Neuronal stem cell (in vitro differentiated cells): ENCODE measurements at regions not wholly inside any gene's neighbourhood (a gene's known extent, or its start where the extent isn't known, plus 50 kb on each side); places are given as distances from the start of the nearest gene placed in this dataset.

ENCODE experiments used
- DNase-seq: peaks from one replicate; pipeline ENCODE4 v3.0.0-alpha.2; 2013; ENCODE audit warnings: low spot score
- H2AFZ ChIP-seq: one replicate; pipeline ENCODE4 v1.6.1; 2013; ENCODE audit warnings: mild to moderate bottlenecking, low read length, inconsistent platforms
- H2AK5ac ChIP-seq: 2 replicates; pipeline ENCODE4 v1.6.1; 2013; ENCODE audit warnings: low read depth, mild to moderate bottlenecking, inconsistent platforms, low read length, moderate library complexity, mixed read lengths
- H2BK120ac ChIP-seq: 2 replicates; pipeline ENCODE4 v1.6.1; 2013; ENCODE audit warnings: low read depth, mild to moderate bottlenecking, inconsistent platforms, low read length, moderate library complexity, mixed read lengths
- H2BK12ac ChIP-seq: one replicate; pipeline ENCODE4 v1.6.1; 2013; ENCODE audit warnings: low read length, inconsistent platforms
- H2BK15ac ChIP-seq: 2 replicates; pipeline ENCODE4 v1.6.1; 2013; ENCODE audit warnings: mild to moderate bottlenecking, low read length, inconsistent platforms, mixed read lengths
- H2BK5ac ChIP-seq: one replicate; pipeline ENCODE4 v1.6.1; 2013; ENCODE audit warnings: inconsistent platforms, mild to moderate bottlenecking, low read length, moderate library complexity
- H3K14ac ChIP-seq: one replicate; pipeline ENCODE4 v1.6.1; 2013; ENCODE audit warnings: low read length, inconsistent platforms
- H3K18ac ChIP-seq: 2 replicates; pipeline ENCODE4 v1.6.1; 2013; ENCODE audit warnings: low read length, inconsistent platforms
- H3K23ac ChIP-seq: 2 replicates; pipeline ENCODE4 v1.6.1; 2013; ENCODE audit warnings: low read depth, mild to moderate bottlenecking, mixed read lengths, low read length, inconsistent platforms; ENCODE audit not compliant: poor library complexity
- H3K27ac ChIP-seq: replicated peaks from 3 replicates; pipeline ENCODE4 v1.5.1; 2013; ENCODE audit warnings: low read length, inconsistent platforms
- H3K27me3 ChIP-seq, 3 experiments: 2 replicates each; pipeline ENCODE4 v1.6.1; 2013; ENCODE audit warnings: low read length in 3 of 3, mild to moderate bottlenecking in 2 of 3, inconsistent platforms in 1 of 3, low read depth in 1 of 3, mixed read lengths in 1 of 3, moderate library complexity in 1 of 3; ENCODE audit not compliant: control insufficient read depth in 3 of 3, insufficient read depth in 3 of 3
- H3K36me3 ChIP-seq, 2 donors: replicated peaks in 1 of 2; 2 replicates each; pipeline ENCODE4 v1.6.1; 2013; ENCODE audit warnings: low read length in 2 of 2; ENCODE audit not compliant: control insufficient read depth in 2 of 2, insufficient read depth in 2 of 2
- H3K4ac ChIP-seq: 2 replicates; pipeline ENCODE4 v1.6.1; 2013; ENCODE audit warnings: inconsistent platforms, mild to moderate bottlenecking, low read length, moderate library complexity
- H3K4me1 ChIP-seq, 2 donors: 1 replicate in 1 of 2; 2 replicates in 1 of 2; pipeline ENCODE4 v1.6.1; 2013; ENCODE audit warnings: low read length in 2 of 2, low read depth in 1 of 2; ENCODE audit not compliant: control insufficient read depth in 2 of 2, insufficient read depth in 1 of 2
- H3K4me2 ChIP-seq: one replicate; pipeline ENCODE4 v1.6.1; 2013; ENCODE audit warnings: mild to moderate bottlenecking, low read length, inconsistent platforms; ENCODE audit not compliant: insufficient read depth, poor library complexity, severe bottlenecking
- H3K4me3 ChIP-seq, 2 donors: 2 replicates each; pipeline ENCODE4 v1.5.1; 2013; ENCODE audit warnings: low read length in 2 of 2, mild to moderate bottlenecking in 2 of 2, inconsistent platforms in 1 of 2, moderate library complexity in 1 of 2
- H3K79me1 ChIP-seq: one replicate; pipeline ENCODE4 v1.6.1; 2013; ENCODE audit warnings: low read depth, mild to moderate bottlenecking, inconsistent platforms, low read length, moderate library complexity
- H3K9ac ChIP-seq: one replicate; pipeline ENCODE4 v1.6.1; 2013; ENCODE audit warnings: mild to moderate bottlenecking, low read depth, low read length, inconsistent platforms; ENCODE audit not compliant: poor library complexity
- H3K9me3 ChIP-seq, 2 donors: replicated peaks in 1 of 2; 2 replicates each; pipeline versions ENCODE3 to v1.6.1; 2013; ENCODE audit warnings: low read length in 2 of 2, mild to moderate bottlenecking in 2 of 2, inconsistent platforms in 1 of 2, low read depth in 1 of 2, mixed read lengths in 1 of 2, moderate library complexity in 1 of 2; ENCODE audit not compliant: control insufficient read depth in 2 of 2, insufficient read depth in 1 of 2
- H4K8ac ChIP-seq: one replicate; pipeline ENCODE4 v1.6.1; 2013; ENCODE audit warnings: low read depth, mild to moderate bottlenecking, inconsistent platforms, low read length, moderate library complexity
- H4K91ac ChIP-seq: one replicate; pipeline ENCODE4 v1.6.1; 2013; ENCODE audit warnings: low read length, low read depth, mild to moderate bottlenecking, inconsistent platforms; ENCODE audit not compliant: poor library complexity
- WGBS, 2 donors: extraction: QIAGEN DNeasy Blood & Tissue Kit; methylation state at CpG; one replicate each; pipeline ENCODE4 v1.1.7; 2013; ENCODE audit warnings: missing lambda C conversion rate in 2 of 2, mixed read lengths in 1 of 2; ENCODE audit not compliant: insufficient read length in 2 of 2, insufficient replicate concordance in 1 of 2; ENCODE audit errors: extremely low coverage in 2 of 2; 5-methylcytosine and 5-hydroxymethylcytosine counted together

GRCh38 chr12:45658020-45658419, 71.5 kb upstream of the ARID2 start:
- Histone ChIP-seq H2BK15ac (no peak overlapping the region), H2BK12ac (no peak overlapping the region), H3K27ac (no peak overlapping the region), H3K4ac (no peak overlapping the region), H3K18ac (no peak overlapping the region), H4K8ac (no peak overlapping the region), H3K9me3 (no peaks in the 10 kb centered on the region), H2AFZ (no peak overlapping the region), H2AK5ac (no peak overlapping the region), H3K4me3 (no peak overlapping the region), H3K27me3 (no peaks in the 10 kb centered on the region), H2BK5ac (no peak overlapping the region), H4K91ac (no peak overlapping the region), H3K4me1 (no peaks in the 10 kb centered on the region), H3K14ac (no peak overlapping the region), H2BK120ac (no peak overlapping the region), H3K79me1 (no peaks in the 10 kb centered on the region), H3K4me2 (no peak overlapping the region), H3K9ac (no peak overlapping the region), H3K23ac (no peak overlapping the region), H3K36me3 (no peaks in the 10 kb centered on the region)
- no peak for DNase-seq
- no CpG with 5 or more reads among the region's 4 CpGs for WGBS, 2 donors

DNA sequence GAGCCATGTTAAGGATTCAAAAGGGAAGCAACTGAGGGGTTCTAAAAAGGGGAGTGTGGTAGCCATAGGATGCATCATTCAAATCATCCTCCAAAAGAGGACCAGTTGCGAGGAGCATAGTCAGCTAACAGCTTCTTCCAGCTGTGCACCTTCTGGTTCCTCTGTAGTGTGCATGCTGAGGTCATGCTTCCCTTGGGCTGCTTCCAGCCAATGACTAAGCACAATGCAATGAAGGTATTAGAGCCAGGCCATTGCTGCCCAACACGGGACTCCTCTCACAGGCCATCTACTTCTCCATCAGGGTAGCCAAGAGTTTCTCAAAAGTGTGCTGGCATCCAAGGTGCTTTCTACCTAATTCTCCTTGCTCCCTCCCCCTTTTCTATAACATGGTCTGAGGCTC, 69.2 kb upstream of the ARID2 start:
- Histone ChIP-seq H3K27ac (no peak overlapping the region), H3K4me2 (no peak overlapping the region), H3K9me3 (no peaks in the 10 kb centered on the region), H2BK15ac (no peak overlapping the region), H2BK120ac (no peak overlapping the region), H2BK5ac (no peak overlapping the region), H3K4me1 (no peaks in the 10 kb centered on the region), H3K4ac (no peak overlapping the region), H2AFZ (no peak overlapping the region), H3K36me3 (no peaks in the 10 kb centered on the region), H3K14ac (no peak overlapping the region), H3K18ac (no peak overlapping the region), H3K9ac (no peak overlapping the region), H3K23ac (no peak overlapping the region), H3K4me3 (no peak overlapping the region), H3K27me3 (no peaks in the 10 kb centered on the region), H2BK12ac (no peak overlapping the region), H2AK5ac (no peak overlapping the region), H4K8ac (no peak overlapping the region), H4K91ac (no peak overlapping the region), H3K79me1 (no peaks in the 10 kb centered on the region)
- no CpG with 5 or more reads among the region's 2 CpGs for WGBS, 2 donors
- no peak for DNase-seq

DNA sequence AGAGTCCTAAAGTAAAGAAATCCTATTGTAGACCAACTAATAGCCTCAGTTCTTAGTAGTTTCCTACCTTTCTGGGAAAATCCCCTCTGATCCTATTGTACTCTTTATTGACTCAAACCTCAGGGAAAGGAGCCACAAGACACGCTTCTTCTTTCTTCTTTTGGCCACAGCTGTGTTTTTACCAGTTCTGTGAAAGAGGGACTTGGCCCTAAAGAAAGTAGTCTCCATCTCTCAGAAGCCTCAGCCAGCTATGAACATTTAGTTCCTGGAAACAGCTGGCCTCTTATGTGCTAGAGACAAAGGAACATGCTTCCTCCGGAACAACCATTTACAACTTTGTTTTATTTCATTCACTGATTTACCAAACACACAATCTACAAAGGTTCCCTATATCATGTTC, 66.1 kb upstream of the ARID2 start:
- Histone ChIP-seq H3K4me1 (no peaks in the 10 kb centered on the region), H3K23ac (no peak overlapping the region), H3K9me3 (no peaks in the 10 kb centered on the region), H2BK12ac (no peak overlapping the region), H3K79me1 (no peaks in the 10 kb centered on the region), H2BK120ac (no peak overlapping the region), H2AFZ (peak overlapping the region; percentile 21), H3K27ac (no peak overlapping the region), H2AK5ac (no peak overlapping the region), H3K36me3 (no peaks in the 10 kb centered on the region), H2BK5ac (no peak overlapping the region), H3K4me3 (no peak overlapping the region), H2BK15ac (no peak overlapping the region), H3K4ac (no peak overlapping the region), H3K27me3 (no peaks in the 10 kb centered on the region), H3K4me2 (no peak overlapping the region), H3K9ac (no peak overlapping the region), H3K14ac (no peak overlapping the region), H3K18ac (no peak overlapping the region), H4K91ac (no peak overlapping the region), H4K8ac (no peak overlapping the region)
- DNase-seq, result peak; percentile 21
- WGBS, 2 donors, result no CpG with 5 or more reads among the region's 2 CpGs

DNA sequence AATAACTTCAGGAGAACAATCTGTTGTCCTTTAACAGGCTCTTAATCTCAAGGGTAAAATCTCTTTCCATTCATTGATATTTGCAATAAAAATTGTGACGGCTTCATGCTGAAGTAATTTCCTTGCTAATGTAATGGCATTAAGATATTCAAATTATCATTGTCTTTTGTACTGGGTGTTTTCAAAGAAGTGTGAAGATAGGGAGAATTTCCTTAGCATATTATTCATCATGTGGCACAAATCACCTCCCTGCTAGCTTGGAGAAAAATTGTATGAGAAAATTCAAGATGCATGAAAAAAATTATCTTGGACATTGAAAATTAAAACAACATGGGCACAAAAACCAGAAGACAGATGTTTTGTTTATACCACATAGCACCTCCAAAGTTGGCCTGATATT, 63.6 kb upstream of the ARID2 start:
- H3K18ac ChIP-seq, result no peak overlapping the region
- H2BK120ac ChIP-seq, result no peak overlapping the region
- no peaks in the 10 kb centered on the region for H3K36me3 ChIP-seq
- no peaks in the 10 kb centered on the region for H3K9me3 ChIP-seq
- no peak overlapping the region for H2BK15ac ChIP-seq
- no peak overlapping the region for H2AFZ ChIP-seq
- H3K27ac ChIP-seq, result no peak overlapping the region
- no peak overlapping the region for H3K9ac ChIP-seq
- no peak overlapping the region for H4K8ac ChIP-seq
- no peaks in the 10 kb centered on the region for H3K27me3 ChIP-seq
- H2AK5ac ChIP-seq, result no peak overlapping the region
- no peaks in the 10 kb centered on the region for H3K79me1 ChIP-seq
- H3K14ac ChIP-seq, result no peak overlapping the region
- H3K4me1 ChIP-seq, result no peaks in the 10 kb centered on the region
- WGBS, 2 donors, result no CpG with 5 or more reads among the region's 1 CpG
- H2BK12ac ChIP-seq, result no peak overlapping the region
- no peak for DNase-seq
- no peak overlapping the region for H3K4me3 ChIP-seq
- H4K91ac ChIP-seq, result no peak overlapping the region
- no peak overlapping the region for H3K23ac ChIP-seq
- H3K4me2 ChIP-seq, result no peak overlapping the region
- H3K4ac ChIP-seq, result no peak overlapping the region
- H2BK5ac ChIP-seq, result no peak overlapping the region
